ENCODE measurements at regions not wholly inside any gene's neighbourhood (a gene's known extent, or its start where the extent isn't known, plus 50 kb on each side); places are given as distances from the start of the nearest gene placed in this dataset.

- POLR2A ChIA-PET, result no interaction called here
- CTCF ChIA-PET, result no interaction called here
- no peak for DNase-seq
- Histone ChIP-seq H3K9me3 (ENCODE audit: low read length) (no peaks in the 10 kb centered on the region), H3K4me1 (ENCODE audit: insufficient read depth, low read length) (no peaks in the 10 kb centered on the region), H3K27ac (ENCODE audit: low read depth, low read length) (no peak overlapping the region), H3K36me3 (ENCODE audit: insufficient read depth, low read length) (no peaks in the 10 kb centered on the region), H3K27me3 (ENCODE audit: insufficient read depth, low read length, poor library complexity, severe bottlenecking) (no peaks in the 10 kb centered on the region), H3K4me3 (ENCODE audit: low read length) (no peak overlapping the region)
- H3K27me3 Mint-ChIP-seq, result no peaks in the 10 kb centered on the region
- H3K4me1 Mint-ChIP-seq, result no peaks in the 10 kb centered on the region
- peaks cover 0 to 2% (median 0%) of the 10 kb centered on the region in 3 donors for H3K36me3 Mint-ChIP-seq
- no peak overlapping the region for H3K4me3 Mint-ChIP-seq
- H3K27ac Mint-ChIP-seq, result no peak overlapping the region
- H3K9me3 Mint-ChIP-seq, result peaks cover 0 to 12% (median 0%) of the 10 kb centered on the region in 5 donors
These were observed 888.0 kb upstream of the CHAC2 start for GRCh38 chr2:52879561-52879960.

DNA sequence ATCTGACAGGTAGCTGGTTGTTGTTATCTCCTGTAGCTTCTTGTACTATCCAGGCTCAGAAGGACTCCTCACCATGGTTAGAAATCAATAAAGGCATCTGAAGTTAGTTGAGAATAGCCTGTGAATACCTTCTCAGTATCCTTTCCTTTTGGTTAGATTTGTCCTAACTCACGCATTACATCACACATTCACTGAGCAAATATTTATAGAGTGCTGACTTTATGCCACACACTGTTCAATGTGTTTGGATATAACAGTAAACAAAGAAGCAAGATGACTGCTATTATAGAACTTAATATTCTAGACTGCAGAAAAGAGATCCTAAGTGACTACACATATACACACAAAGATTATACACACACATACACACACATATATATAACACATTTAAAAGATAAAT is 889.9 kb upstream of the CHAC2 start:
- peaks cover 0 to 12% (median 2%) of the 10 kb centered on the region in 5 donors for H3K9me3 Mint-ChIP-seq
- CTCF ChIA-PET, result no interaction called here

GRCh38 chr2:52874466-52875106 is 893.0 kb upstream of the CHAC2 start:
- Histone ChIP-seq H3K36me3 (ENCODE audit: insufficient read depth, low read length) (no peaks in the 10 kb centered on the region), H3K27ac (ENCODE audit: low read depth, low read length) (no peak overlapping the region), H3K27me3 (ENCODE audit: insufficient read depth, low read length, poor library complexity, severe bottlenecking) (no peaks in the 10 kb centered on the region), H3K4me3 (ENCODE audit: low read length) (no peak overlapping the region), H3K4me1 (ENCODE audit: insufficient read depth, low read length) (no peaks in the 10 kb centered on the region), H3K9me3 (ENCODE audit: low read length) (no peaks in the 10 kb centered on the region)
- H3K4me3 Mint-ChIP-seq, result no peak overlapping the region
- H3K9me3 Mint-ChIP-seq, result peaks cover 0 to 10% (median 4%) of the 10 kb centered on the region in 5 donors
- ChIA-PET POLR2A (no interaction called here), CTCF (no interaction called here)
- H3K27me3 Mint-ChIP-seq, result no peaks in the 10 kb centered on the region
- H3K27ac Mint-ChIP-seq, result no peak overlapping the region
- no peaks in the 10 kb centered on the region for H3K4me1 Mint-ChIP-seq
- DNase-seq, result no peak
- H3K36me3 Mint-ChIP-seq, result peaks cover 0 to 4% (median 2%) of the 10 kb centered on the region in 3 donors

More for the DNA sequence above, 889.9 kb upstream of the CHAC2 start:
- Histone ChIP-seq H3K36me3 (ENCODE audit: insufficient read depth, low read length) (no peaks in the 10 kb centered on the region), H3K27ac (ENCODE audit: low read depth, low read length) (no peak overlapping the region), H3K4me1 (ENCODE audit: insufficient read depth, low read length) (no peaks in the 10 kb centered on the region), H3K9me3 (ENCODE audit: low read length) (no peaks in the 10 kb centered on the region), H3K4me3 (ENCODE audit: low read length) (no peak overlapping the region), H3K27me3 (ENCODE audit: insufficient read depth, low read length, poor library complexity, severe bottlenecking) (no peaks in the 10 kb centered on the region)
- peaks cover 0 to 2% (median 0%) of the 10 kb centered on the region in 3 donors for H3K36me3 Mint-ChIP-seq
- H3K4me3 Mint-ChIP-seq, result no peak overlapping the region
- POLR2A ChIA-PET, result no interaction called here
- H3K4me1 Mint-ChIP-seq, result no peaks in the 10 kb centered on the region
- DNase-seq, result no peak
- no peak overlapping the region for H3K27ac Mint-ChIP-seq
- H3K27me3 Mint-ChIP-seq, result no peaks in the 10 kb centered on the region

- POLR2A ChIA-PET, result no interaction called here
- Histone ChIP-seq H3K4me1 (ENCODE audit: insufficient read depth, low read length) (no peaks in the 10 kb centered on the region), H3K27ac (ENCODE audit: low read depth, low read length) (no peak overlapping the region), H3K9me3 (ENCODE audit: low read length) (no peaks in the 10 kb centered on the region), H3K4me3 (ENCODE audit: low read length) (no peak overlapping the region), H3K27me3 (ENCODE audit: insufficient read depth, low read length, poor library complexity, severe bottlenecking) (no peaks in the 10 kb centered on the region), H3K36me3 (ENCODE audit: insufficient read depth, low read length) (no peaks in the 10 kb centered on the region)
- H3K9me3 Mint-ChIP-seq, result peaks cover 0 to 27% (median 0%) of the 10 kb centered on the region in 5 donors
- CTCF ChIA-PET, result no interaction called here
- no peaks in the 10 kb centered on the region for H3K36me3 Mint-ChIP-seq
- H3K4me3 Mint-ChIP-seq, result no peak overlapping the region
- H3K27me3 Mint-ChIP-seq, result no peaks in the 10 kb centered on the region
- H3K4me1 Mint-ChIP-seq, result no peaks in the 10 kb centered on the region
- no peak overlapping the region for H3K27ac Mint-ChIP-seq
- DNase-seq, result no peak
These were observed 904.8 kb upstream of the CHAC2 start for GRCh38 chr2:52862801-52863200.

GRCh38 chr2:52861596-52861995 is 906.0 kb upstream of the CHAC2 start:
- Histone ChIP-seq H3K27me3 (ENCODE audit: insufficient read depth, low read length, poor library complexity, severe bottlenecking) (no peaks in the 10 kb centered on the region), H3K9me3 (ENCODE audit: low read length) (no peaks in the 10 kb centered on the region), H3K27ac (ENCODE audit: low read depth, low read length) (no peak overlapping the region), H3K4me1 (ENCODE audit: insufficient read depth, low read length) (no peaks in the 10 kb centered on the region), H3K36me3 (ENCODE audit: insufficient read depth, low read length) (no peaks in the 10 kb centered on the region), H3K4me3 (ENCODE audit: low read length) (no peak overlapping the region)
- ChIA-PET CTCF (no interaction called here), POLR2A (no interaction called here)
- Mint-ChIP-seq H3K4me3 (no peak overlapping the region), H3K9me3 (peaks cover 0 to 22% (median 0%) of the 10 kb centered on the region in 5 donors), H3K27me3 (no peaks in the 10 kb centered on the region), H3K4me1 (no peaks in the 10 kb centered on the region), H3K36me3 (peaks cover 0 to under 1% (median 0%) of the 10 kb centered on the region in 3 donors), H3K27ac (no peak overlapping the region)
- no peak for DNase-seq

DNA sequence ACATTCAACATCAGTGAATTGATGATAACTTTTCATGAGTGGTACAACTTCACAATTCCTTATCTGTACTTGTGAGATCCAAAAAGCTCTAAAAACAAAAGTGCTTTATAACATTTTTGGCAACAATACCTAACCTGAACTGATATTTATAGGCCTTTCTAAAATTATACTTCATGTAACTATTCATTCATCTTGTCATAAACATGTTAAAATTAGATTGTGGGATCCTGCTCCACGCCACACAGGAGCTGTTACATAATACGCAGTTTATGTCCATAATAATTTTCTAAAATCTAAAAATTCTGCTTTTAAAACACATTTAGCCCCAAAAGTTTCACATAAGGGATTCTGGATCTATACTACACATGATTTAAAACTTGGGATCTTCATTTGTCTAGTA is 908.5 kb upstream of the CHAC2 start:
- ChIA-PET POLR2A (no interaction called here), CTCF (no interaction called here)
- Mint-ChIP-seq H3K4me3 (no peak overlapping the region), H3K36me3 (peaks cover 0 to 4% (median 0%) of the 10 kb centered on the region in 3 donors), H3K27me3 (no peaks in the 10 kb centered on the region), H3K4me1 (no peaks in the 10 kb centered on the region), H3K27ac (no peak overlapping the region), H3K9me3 (peaks cover 0 to 18% (median 0%) of the 10 kb centered on the region in 5 donors)
- Histone ChIP-seq H3K4me3 (ENCODE audit: low read length) (no peak overlapping the region), H3K9me3 (ENCODE audit: low read length) (no peaks in the 10 kb centered on the region), H3K27me3 (ENCODE audit: insufficient read depth, low read length, poor library complexity, severe bottlenecking) (no peaks in the 10 kb centered on the region), H3K4me1 (ENCODE audit: insufficient read depth, low read length) (no peaks in the 10 kb centered on the region), H3K27ac (ENCODE audit: low read depth, low read length) (no peak overlapping the region), H3K36me3 (ENCODE audit: insufficient read depth, low read length) (no peaks in the 10 kb centered on the region)
- no peak for DNase-seq

GRCh38 chr2:52857722-52858121 is 909.9 kb upstream of the CHAC2 start:
- H3K9me3 ChIP-seq (ENCODE audit: low read length), result no peaks in the 10 kb centered on the region
- peaks cover 0 to 7% (median 0%) of the 10 kb centered on the region in 3 donors for H3K36me3 Mint-ChIP-seq
- H3K27ac Mint-ChIP-seq, result no peak overlapping the region
- no peaks in the 10 kb centered on the region for H3K4me1 Mint-ChIP-seq
- ChIA-PET POLR2A (no interaction called here), CTCF (no interaction called here)
- no peak for DNase-seq
- no peaks in the 10 kb centered on the region for H3K27me3 ChIP-seq (ENCODE audit: insufficient read depth, low read length, poor library complexity, severe bottlenecking)
- H3K27ac ChIP-seq (ENCODE audit: low read depth, low read length), result no peak overlapping the region
- no peak overlapping the region for H3K4me3 ChIP-seq (ENCODE audit: low read length)
- no peak overlapping the region for H3K4me3 Mint-ChIP-seq
- no peaks in the 10 kb centered on the region for H3K27me3 Mint-ChIP-seq
- H3K9me3 Mint-ChIP-seq, result peaks cover 2 to 26% (median 4%) of the 10 kb centered on the region in 5 donors
- no peaks in the 10 kb centered on the region for H3K4me1 ChIP-seq (ENCODE audit: insufficient read depth, low read length)
- H3K36me3 ChIP-seq (ENCODE audit: insufficient read depth, low read length), result no peaks in the 10 kb centered on the region

- no peaks in the 10 kb centered on the region for H3K9me3 ChIP-seq (ENCODE audit: low read length)
- H3K27ac Mint-ChIP-seq, result no peak overlapping the region
- no peaks in the 10 kb centered on the region for H3K27me3 ChIP-seq (ENCODE audit: insufficient read depth, low read length, poor library complexity, severe bottlenecking)
- CTCF ChIA-PET, result no interaction called here
- no peaks in the 10 kb centered on the region for H3K36me3 ChIP-seq (ENCODE audit: insufficient read depth, low read length)
- H3K4me3 ChIP-seq (ENCODE audit: low read length), result no peak overlapping the region
- no peak overlapping the region for H3K27ac ChIP-seq (ENCODE audit: low read depth, low read length)
- DNase-seq, result peak in 1 of 5 donors; percentile 38
- H3K27me3 Mint-ChIP-seq, result peaks cover 0 to 1% of the 10 kb centered on the region in 2 donors
- no peaks in the 10 kb centered on the region for H3K4me1 Mint-ChIP-seq
- peaks cover 13 to 40% (median 23%) of the 10 kb centered on the region in 5 donors for H3K9me3 Mint-ChIP-seq
- H3K36me3 Mint-ChIP-seq, result peaks cover 0 to 31% (median 0%) of the 10 kb centered on the region in 3 donors
- POLR2A ChIA-PET, result no interaction called here
- H3K4me3 Mint-ChIP-seq, result no peak overlapping the region
- no peaks in the 10 kb centered on the region for H3K4me1 ChIP-seq (ENCODE audit: insufficient read depth, low read length)
These were observed 915.6 kb upstream of the CHAC2 start for GRCh38 chr2:52852006-52852405.

All from CD8-positive, alpha-beta memory T cell (primary cell).